ENCODE measurements at regions not wholly inside any gene's neighbourhood (a gene's known extent, or its start where the extent isn't known, plus 50 kb on each side); places are given as distances from the start of the nearest gene placed in this dataset.

DNA sequence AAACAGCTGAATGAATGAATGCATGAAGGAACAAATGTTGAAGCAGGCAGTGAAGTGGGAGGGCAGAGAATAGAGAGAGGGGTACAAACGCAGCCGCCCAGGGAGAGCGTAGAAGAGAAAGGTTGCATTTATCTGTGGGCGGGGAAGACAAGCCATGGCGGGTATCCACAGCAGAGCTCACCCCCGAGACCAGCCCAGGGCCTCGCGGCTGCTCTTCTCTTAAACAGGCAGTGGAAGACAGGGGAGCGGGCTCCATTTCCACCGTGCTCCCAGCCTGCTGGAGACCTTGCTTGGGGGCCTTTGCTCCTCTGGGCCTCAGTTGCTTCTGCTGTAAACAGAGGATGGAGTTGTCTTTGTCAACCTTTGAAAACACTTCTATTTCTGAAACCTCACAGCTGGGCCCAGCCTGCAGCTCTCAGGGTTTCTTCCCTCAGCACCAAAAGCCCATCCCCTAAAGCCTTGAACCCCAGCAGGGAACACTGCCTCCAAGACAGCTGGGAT is 259.5 kb downstream of the UACA start:
- Mint-ChIP-seq H3K27ac (no peak overlapping the region), H3K4me1 (ENCODE audit: low read depth) (peaks cover 73% of the 10 kb centered on the region), H3K4me3 (peak overlapping the region; percentile 74 to 77), H3K9me3 (no peaks in the 10 kb centered on the region), H3K36me3 (ENCODE audit: insufficient read depth in 2 of 2) (peaks cover 2 to 7% of the 10 kb centered on the region in 2 donors), H3K27me3 (ENCODE audit: low read depth) (no peaks in the 10 kb centered on the region)
- ATAC-seq (replicated peaks in 1 of 2) (no peak), DNase-seq (no peak)

DNA sequence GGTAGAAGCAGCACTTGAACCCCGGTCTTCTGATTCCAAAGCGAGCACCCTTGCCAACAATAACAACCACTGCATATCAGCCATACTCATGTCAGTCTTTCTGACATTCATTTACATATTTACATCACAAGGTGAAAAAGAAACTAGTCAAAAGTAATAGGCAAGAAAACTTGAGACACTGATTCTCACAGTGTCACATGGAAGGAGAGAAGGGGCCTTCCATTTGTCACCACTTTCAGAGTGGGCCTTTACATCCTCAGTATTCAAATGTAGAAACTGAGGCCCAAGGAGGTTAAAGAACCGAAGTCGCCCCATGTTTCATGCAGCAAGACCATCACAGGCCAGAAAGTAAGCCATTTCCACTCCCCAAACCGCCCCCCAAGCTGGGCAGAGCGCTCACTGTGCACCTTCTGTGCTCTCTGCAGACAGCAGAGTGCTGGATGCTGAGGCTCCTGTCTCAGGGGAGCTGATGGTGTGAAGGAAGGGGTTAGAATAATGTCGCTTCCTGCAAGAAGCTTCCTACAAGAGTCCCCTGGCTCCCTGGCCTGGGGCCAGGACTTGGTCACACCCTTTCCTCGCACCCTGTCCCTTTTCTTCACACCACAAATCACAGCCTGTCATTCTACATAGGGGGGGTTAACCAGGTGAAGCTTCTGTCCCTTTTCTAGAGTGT is 260.1 kb downstream of the UACA start:
- ATAC-seq (replicated peaks in 1 of 2) (peak; percentile 39 to 46), DNase-seq (no peak)
- Mint-ChIP-seq H3K27me3 (ENCODE audit: low read depth) (no peaks in the 10 kb centered on the region), H3K4me3 (peak overlapping the region; percentile 59 to 77), H3K4me1 (ENCODE audit: low read depth) (peaks cover 66% of the 10 kb centered on the region), H3K9me3 (no peaks in the 10 kb centered on the region), H3K36me3 (ENCODE audit: insufficient read depth in 2 of 2) (peaks cover 2 to 5% of the 10 kb centered on the region in 2 donors), H3K27ac (peak overlapping the region; percentile 1)

DNA sequence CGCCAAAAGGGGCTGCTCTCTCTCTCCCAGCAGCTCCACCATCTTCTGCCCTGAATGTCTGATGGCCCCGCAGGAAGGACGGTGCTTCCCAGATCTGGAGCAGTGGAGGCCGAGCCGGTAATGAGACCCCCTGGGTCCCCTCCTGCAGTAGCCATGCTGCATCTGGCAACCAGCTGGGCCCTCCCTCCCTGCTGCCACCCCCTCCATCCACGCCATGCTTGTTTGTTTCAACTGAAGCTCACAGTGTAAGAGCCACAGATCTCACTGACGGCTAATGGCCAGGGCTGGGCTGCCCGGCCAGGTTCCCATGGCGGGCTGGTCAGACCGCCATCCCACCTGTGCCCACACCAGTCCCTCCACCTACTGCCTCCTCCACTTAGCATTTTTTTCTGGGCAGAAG is 260.8 kb downstream of the UACA start:
- Mint-ChIP-seq H3K27ac (peak overlapping the region; percentile 1), H3K4me3 (peak overlapping the region; percentile 59 to 77), H3K9me3 (no peaks in the 10 kb centered on the region), H3K4me1 (ENCODE audit: low read depth) (peaks cover 63% of the 10 kb centered on the region), H3K36me3 (ENCODE audit: insufficient read depth in 2 of 2) (peaks cover 2 to 3% of the 10 kb centered on the region in 2 donors), H3K27me3 (ENCODE audit: low read depth) (peaks cover 6% of the 10 kb centered on the region)
- no peak for DNase-seq
- ATAC-seq (replicated peaks in 1 of 2), result no peak

DNA sequence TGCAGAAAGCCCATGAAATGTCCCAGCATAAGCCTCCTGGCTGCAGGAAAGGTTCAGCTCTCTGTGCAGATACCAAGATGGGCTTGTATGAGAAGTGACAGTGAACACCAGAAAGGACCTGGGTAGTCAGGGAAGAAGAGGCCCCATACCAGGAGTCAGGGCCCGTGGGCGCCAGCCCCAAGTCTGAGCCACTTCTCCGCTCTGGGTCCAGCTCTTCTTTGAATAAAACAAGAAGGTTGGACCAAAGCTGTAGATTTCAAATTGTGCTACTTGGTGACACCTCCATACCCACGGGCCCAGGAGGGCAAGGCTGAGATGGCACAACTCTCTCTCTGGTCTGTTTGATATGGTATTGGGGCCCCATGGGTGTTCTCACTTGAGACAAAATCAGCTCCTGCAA is 261.5 kb downstream of the UACA start:
- Mint-ChIP-seq H3K4me3 (no peak overlapping the region), H3K4me1 (ENCODE audit: low read depth) (peaks cover 62% of the 10 kb centered on the region), H3K36me3 (ENCODE audit: insufficient read depth in 2 of 2) (peaks cover under 1% of the 10 kb centered on the region in 2 donors), H3K27me3 (ENCODE audit: low read depth) (peaks cover 10% of the 10 kb centered on the region), H3K9me3 (no peaks in the 10 kb centered on the region), H3K27ac (no peak overlapping the region)
- no peak for DNase-seq
- ATAC-seq (replicated peaks in 1 of 2), result no peak

DNA sequence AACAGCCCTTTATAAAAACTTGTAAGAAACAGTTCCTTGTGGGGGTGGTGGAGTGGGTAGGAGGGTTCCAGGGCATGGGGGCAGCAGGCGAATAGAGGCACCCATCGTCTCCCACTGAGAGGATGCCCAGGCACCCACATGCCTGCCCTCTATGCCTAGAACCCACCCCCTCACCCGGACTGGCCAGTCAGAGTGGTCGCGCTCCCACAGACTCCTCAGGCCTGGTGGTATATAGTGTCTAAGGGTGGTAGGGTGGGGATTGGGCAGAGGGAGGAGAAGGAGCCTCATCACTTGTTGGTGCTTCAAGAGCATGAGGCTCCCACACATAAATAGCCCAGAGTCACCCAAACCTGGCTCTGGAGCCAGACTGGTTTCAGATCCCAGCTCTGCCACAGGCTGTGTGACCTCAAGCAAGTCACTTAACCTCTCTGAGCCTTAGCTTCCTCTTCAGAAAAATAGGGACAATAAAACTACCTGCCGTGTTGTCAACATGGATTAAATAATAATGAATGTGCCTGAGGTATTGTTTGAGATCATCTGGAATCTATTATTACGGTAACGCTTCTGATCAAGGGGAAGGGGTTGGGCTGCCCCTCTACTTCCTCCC is 262.1 kb downstream of the UACA start:
- DNase-seq, result no peak
- Mint-ChIP-seq H3K27ac (no peak overlapping the region), H3K9me3 (no peaks in the 10 kb centered on the region), H3K36me3 (ENCODE audit: insufficient read depth in 2 of 2) (no peaks in the 10 kb centered on the region), H3K27me3 (ENCODE audit: low read depth) (peaks cover 16% of the 10 kb centered on the region), H3K4me1 (ENCODE audit: low read depth) (peaks cover 60% of the 10 kb centered on the region), H3K4me3 (no peak overlapping the region)
- ATAC-seq (replicated peaks in 1 of 2), result no peak

DNA sequence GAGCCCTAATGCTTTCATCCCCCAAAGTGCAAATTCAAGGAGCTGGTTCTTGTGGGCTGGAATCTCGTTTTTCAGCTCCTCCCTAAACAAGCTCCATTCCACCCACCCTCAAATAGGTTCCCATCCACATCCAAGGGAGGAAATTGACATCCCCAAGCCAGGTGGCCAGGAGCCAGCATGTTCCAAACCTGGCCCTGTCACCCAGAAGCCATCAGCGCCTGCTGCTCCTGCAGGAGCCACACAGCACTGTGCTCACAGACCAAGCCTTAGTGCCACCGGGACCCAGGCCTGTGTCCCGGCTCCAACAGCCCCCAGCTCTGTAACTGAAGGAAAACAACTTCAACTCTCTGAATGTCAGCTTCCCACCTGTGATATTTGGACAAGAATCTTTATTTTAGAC is 263.6 kb downstream of the UACA start:
- peaks cover 29% of the 10 kb centered on the region for H3K27me3 Mint-ChIP-seq (ENCODE audit: low read depth)
- no peak for DNase-seq
- H3K27ac Mint-ChIP-seq, result no peak overlapping the region
- peaks cover 58% of the 10 kb centered on the region for H3K4me1 Mint-ChIP-seq (ENCODE audit: low read depth)
- H3K9me3 Mint-ChIP-seq, result no peaks in the 10 kb centered on the region
- no peak overlapping the region for H3K4me3 Mint-ChIP-seq
- no peaks in the 10 kb centered on the region for H3K36me3 Mint-ChIP-seq (ENCODE audit: insufficient read depth in 2 of 2)
- no peak for ATAC-seq (replicated peaks in 1 of 2)

DNA sequence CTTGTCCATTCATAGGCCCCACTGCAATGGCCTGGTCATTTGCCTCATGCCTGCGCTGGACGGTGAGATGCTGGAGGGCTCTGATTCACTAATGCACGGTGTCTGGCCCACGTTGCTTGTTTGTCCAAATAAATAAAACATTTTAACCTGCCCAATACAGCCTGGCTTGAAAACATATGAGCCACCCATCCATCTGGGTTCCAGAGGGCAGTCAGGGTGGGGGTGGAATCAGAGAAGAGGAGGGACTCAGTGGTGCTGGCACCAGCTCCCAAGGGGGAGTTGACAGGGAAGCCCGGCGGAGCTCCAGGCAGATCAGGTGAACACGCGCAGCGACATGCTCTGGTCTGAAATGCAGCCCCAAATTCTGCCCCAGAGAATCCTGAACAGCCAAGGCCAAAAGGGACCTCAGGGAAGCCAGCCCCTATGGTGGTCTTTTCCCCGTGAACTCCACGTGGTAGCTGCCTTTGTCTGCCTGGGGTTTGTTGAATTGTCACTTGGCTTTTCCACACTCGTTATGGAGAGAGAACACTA is 265.2 kb downstream of the UACA start:
- H3K4me1 Mint-ChIP-seq (ENCODE audit: low read depth), result peaks cover 58% of the 10 kb centered on the region

DNA sequence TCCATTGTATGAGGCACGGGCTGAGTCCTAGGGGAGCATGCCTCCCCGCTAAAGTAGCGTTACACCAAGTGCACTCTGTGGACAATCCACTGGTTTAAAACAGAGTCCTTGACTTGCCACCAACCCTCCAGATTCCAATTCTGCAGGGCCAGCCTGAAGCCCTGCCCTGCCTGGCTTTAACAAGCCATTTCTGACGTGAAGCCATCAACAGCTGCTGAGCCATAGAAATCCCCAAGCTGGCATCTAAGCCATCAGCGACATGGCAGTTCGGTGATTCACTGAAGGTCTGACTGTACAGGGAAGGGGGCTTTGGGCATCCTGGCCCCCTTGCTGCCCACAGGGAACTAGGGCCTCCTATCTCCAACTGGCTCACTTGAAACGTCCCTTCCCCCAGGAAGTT is 265.7 kb downstream of the UACA start:
- H3K27ac Mint-ChIP-seq, result no peak overlapping the region
- peaks cover 0 to 2% of the 10 kb centered on the region in 2 donors for H3K36me3 Mint-ChIP-seq (ENCODE audit: insufficient read depth in 2 of 2)
- no peaks in the 10 kb centered on the region for H3K9me3 Mint-ChIP-seq
- peaks cover 29% of the 10 kb centered on the region for H3K27me3 Mint-ChIP-seq (ENCODE audit: low read depth)
- peaks cover 58% of the 10 kb centered on the region for H3K4me1 Mint-ChIP-seq (ENCODE audit: low read depth)
- no peak for ATAC-seq (replicated peaks in 1 of 2)
- no peak overlapping the region for H3K4me3 Mint-ChIP-seq
- DNase-seq, result no peak

More for the DNA sequence above, 265.2 kb downstream of the UACA start:
- peaks cover 29% of the 10 kb centered on the region for H3K27me3 Mint-ChIP-seq (ENCODE audit: low read depth)
- peaks cover 0 to 2% of the 10 kb centered on the region in 2 donors for H3K36me3 Mint-ChIP-seq (ENCODE audit: insufficient read depth in 2 of 2)
- H3K4me3 Mint-ChIP-seq, result no peak overlapping the region
- H3K9me3 Mint-ChIP-seq, result no peaks in the 10 kb centered on the region
- H3K27ac Mint-ChIP-seq, result no peak overlapping the region
- DNase-seq (no peak), ATAC-seq (replicated peaks in 1 of 2) (no peak)

DNA sequence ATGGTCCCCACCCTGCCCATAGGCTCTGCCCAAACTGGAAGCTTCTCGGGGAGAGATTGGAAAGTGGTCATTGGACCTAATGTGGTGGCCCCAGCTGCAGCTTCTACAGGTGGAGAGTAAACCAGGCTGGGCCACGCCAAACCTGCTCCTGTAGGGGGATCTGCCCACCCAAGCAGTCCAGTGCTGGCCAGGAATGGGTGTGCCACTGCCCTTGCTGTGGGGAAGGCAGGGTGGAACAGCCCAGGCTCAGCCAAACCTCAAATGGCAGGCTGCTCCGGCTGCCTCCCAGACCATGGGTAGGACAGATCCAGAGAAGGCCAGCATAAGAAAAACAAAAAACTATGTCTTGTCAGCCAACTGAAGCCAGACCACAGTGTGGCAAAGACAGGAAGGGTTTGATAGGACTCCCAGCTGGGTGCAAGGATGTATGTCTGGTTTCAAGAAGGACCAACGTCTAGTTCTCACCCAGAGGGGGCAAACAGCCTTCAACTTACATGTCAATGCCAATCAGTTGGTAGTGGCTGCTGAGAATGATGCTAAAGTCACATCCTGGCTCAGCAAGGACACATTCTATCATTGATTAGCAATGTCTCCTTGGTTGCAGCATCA is 267.3 kb downstream of the UACA start:
- peaks cover 0 to 2% of the 10 kb centered on the region in 2 donors for H3K36me3 Mint-ChIP-seq (ENCODE audit: insufficient read depth in 2 of 2)
- no peak for DNase-seq
- no peaks in the 10 kb centered on the region for H3K9me3 Mint-ChIP-seq
- H3K4me1 Mint-ChIP-seq (ENCODE audit: low read depth), result peaks cover 63% of the 10 kb centered on the region
- H3K27ac Mint-ChIP-seq, result no peak overlapping the region
- no peak overlapping the region for H3K4me3 Mint-ChIP-seq
- H3K27me3 Mint-ChIP-seq (ENCODE audit: low read depth), result peaks cover 29% of the 10 kb centered on the region
- no peak for ATAC-seq (replicated peaks in 1 of 2)

DNA sequence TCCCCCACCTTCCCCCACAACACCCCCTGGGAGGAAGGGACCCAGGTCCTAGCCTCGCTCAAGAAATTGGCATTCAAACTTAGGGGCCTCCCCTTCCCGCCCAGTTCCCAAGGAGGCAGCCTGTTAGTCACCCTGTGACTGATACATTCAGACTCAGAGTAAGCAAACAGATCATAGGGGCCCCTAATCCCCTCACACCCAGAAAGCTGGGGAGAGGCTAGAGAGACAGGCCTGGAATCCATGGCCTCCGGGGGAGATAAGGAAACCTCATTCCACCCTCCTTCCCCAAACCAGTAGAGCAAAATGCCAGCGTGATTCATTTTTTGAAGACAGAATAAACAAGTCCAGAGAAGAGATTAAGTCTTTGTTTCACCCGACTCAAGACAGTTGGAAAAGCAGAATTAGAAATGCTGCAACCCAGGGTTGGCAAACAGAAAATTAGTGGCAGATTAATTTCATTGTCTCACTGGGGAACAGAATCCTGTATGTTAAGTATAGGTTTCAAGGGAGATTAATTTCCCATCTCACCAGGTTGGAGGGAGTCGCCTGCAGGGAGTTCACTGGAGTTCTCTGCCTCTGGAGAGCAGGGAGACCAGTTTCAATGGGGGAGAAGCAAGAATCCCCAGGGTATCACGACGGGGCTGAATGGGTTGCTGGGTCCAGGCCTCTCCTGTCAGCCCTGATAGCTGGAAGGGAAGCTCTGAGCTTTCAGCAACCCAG is 268.3 kb downstream of the UACA start:
- Mint-ChIP-seq H3K9me3 (no peaks in the 10 kb centered on the region), H3K27ac (no peak overlapping the region), H3K4me1 (ENCODE audit: low read depth) (peaks cover 73% of the 10 kb centered on the region), H3K27me3 (ENCODE audit: low read depth) (peaks cover 37% of the 10 kb centered on the region), H3K4me3 (peak overlapping the region; percentile 57 to 81), H3K36me3 (ENCODE audit: insufficient read depth in 2 of 2) (peaks cover 0 to 2% of the 10 kb centered on the region in 2 donors)
- DNase-seq (peak in 1 of 2 donors; percentile 67), ATAC-seq (replicated peaks in 1 of 2) (peak; percentile 22 to 36)

DNA sequence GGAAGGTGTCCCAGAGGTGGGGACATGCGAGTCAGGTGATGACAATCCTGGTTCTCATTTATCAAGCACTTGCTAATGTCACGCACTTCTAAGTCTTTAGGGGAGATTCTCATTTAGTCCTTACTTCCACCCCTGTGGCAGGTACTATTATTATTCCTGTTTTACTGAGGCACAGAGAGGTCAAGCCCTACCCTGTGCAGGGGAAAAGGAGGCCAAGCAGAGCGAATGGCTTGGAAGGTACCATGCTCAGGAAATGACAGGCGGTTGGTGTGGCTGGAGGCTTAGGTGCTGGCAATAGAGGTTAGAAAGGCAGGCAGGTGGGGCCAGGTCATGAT is 268.9 kb downstream of the UACA start:
- no peaks in the 10 kb centered on the region for H3K9me3 Mint-ChIP-seq
- peak overlapping the region; percentile 57 to 81 for H3K4me3 Mint-ChIP-seq
- ATAC-seq (replicated peaks in 1 of 2) (no peak), DNase-seq (no peak)
- H3K27me3 Mint-ChIP-seq (ENCODE audit: low read depth), result peaks cover 42% of the 10 kb centered on the region
- peaks cover 79% of the 10 kb centered on the region for H3K4me1 Mint-ChIP-seq (ENCODE audit: low read depth)
- H3K36me3 Mint-ChIP-seq (ENCODE audit: insufficient read depth in 2 of 2), result peaks cover 0 to 2% of the 10 kb centered on the region in 2 donors
- H3K27ac Mint-ChIP-seq, result peak overlapping the region; percentile 21

DNA sequence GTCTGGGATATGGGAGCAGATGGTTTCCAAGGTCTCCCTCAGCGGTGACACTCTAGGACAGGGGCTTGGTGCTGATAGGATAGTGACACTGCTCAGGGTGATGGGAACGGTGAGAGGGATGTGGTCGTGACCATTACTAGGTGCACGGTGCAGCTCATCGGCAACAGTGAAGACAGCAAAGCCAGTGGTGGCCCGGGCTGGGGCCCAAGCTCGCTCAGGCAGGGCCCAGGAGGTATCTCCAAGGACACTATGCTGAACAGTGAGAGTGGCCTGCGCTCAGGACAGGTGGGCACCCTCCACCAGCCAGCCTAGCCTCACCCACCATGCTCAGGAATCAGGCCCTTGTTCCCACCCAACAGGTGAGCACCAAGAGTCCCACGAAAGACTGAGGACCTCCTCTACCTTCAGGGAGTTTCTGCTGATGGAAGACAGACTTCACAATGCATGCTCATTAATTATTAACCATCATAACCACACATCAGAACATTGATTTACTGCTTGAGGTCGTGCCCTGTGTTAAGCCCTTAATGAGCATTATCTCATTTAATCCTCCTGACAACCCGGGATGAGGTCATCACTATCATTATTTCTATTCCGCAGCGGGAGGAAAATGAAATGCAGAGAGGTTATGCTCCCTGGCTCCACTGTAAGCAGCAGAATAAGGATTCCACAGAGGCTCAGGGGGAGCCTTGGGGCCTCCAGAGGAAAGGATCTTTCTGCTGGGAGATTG is 269.4 kb downstream of the UACA start:
- H3K4me1 Mint-ChIP-seq (ENCODE audit: low read depth), result peaks cover 84% of the 10 kb centered on the region
- H3K27me3 Mint-ChIP-seq (ENCODE audit: low read depth), result peaks cover 48% of the 10 kb centered on the region
- ATAC-seq (replicated peaks in 1 of 2) (no peak), DNase-seq (no peak)
- peaks cover 0 to 2% of the 10 kb centered on the region in 2 donors for H3K36me3 Mint-ChIP-seq (ENCODE audit: insufficient read depth in 2 of 2)
- peak overlapping the region; percentile 74 to 81 for H3K4me3 Mint-ChIP-seq
- peak overlapping the region; percentile 21 for H3K27ac Mint-ChIP-seq
- no peaks in the 10 kb centered on the region for H3K9me3 Mint-ChIP-seq

Measured in activated T-cell treated with anti-CD3 and anti-CD28 coated beads, Interleukin-2, amount 50 U/mL, for 72 hours (primary cell).